SU-DHL-6 (cell line): ENCODE measurements at regions not wholly inside any gene's neighbourhood (a gene's known extent, or its start where the extent isn't known, plus 50 kb on each side); places are given as distances from the start of the nearest gene placed in this dataset.

ENCODE experiments used
- EZH2phosphoT487 ChIP-seq: fragments of 200-600 bp; sonication (generic), shearing (Covaris generic); conservative IDR thresholded peaks from 2 replicates; pipeline ENCODE4 v1.6.1; 2018; ENCODE audit warnings: mild to moderate bottlenecking, antibody characterized with exemption, low read length, moderate library complexity, mixed read lengths
- TF ChIP-seq, protein P1 (sequence below): fragments of 200-600 bp; sonication (generic); IDR thresholded peaks from one replicate; pipeline ENCODE4 v1.5.1; 2017; ENCODE audit warnings: antibody characterized with exemption, mild to moderate bottlenecking, low read length, moderate library complexity; ENCODE audit not compliant: insufficient read depth, poor library complexity, severe bottlenecking

GRCh38 chr4:60709061-60709460, 491.1 kb upstream of the ADGRL3 start:
- TF ChIP-seq, protein P1, sequence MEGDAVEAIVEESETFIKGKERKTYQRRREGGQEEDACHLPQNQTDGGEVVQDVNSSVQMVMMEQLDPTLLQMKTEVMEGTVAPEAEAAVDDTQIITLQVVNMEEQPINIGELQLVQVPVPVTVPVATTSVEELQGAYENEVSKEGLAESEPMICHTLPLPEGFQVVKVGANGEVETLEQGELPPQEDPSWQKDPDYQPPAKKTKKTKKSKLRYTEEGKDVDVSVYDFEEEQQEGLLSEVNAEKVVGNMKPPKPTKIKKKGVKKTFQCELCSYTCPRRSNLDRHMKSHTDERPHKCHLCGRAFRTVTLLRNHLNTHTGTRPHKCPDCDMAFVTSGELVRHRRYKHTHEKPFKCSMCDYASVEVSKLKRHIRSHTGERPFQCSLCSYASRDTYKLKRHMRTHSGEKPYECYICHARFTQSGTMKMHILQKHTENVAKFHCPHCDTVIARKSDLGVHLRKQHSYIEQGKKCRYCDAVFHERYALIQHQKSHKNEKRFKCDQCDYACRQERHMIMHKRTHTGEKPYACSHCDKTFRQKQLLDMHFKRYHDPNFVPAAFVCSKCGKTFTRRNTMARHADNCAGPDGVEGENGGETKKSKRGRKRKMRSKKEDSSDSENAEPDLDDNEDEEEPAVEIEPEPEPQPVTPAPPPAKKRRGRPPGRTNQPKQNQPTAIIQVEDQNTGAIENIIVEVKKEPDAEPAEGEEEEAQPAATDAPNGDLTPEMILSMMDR: no peak
- TF ChIP-seq EZH2phosphoT487: no peak
